GM21423 (cell line): ENCODE measurements at regions not wholly inside any gene's neighbourhood (a gene's known extent, or its start where the extent isn't known, plus 50 kb on each side); places are given as distances from the start of the nearest gene placed in this dataset.

Source experiments
- ATAC-seq: cut with Tn5 transposase; IDR thresholded peaks from one replicate; pipeline ENCODE4 v1.9.1; 2021; ENCODE audit warnings: mild to moderate bottlenecking, moderate library complexity; ENCODE audit not compliant: unreplicated experiment

- no peak for ATAC-seq
Measured at GRCh38 chr1:21347072-21347581, 56.9 kb upstream of the ECE1 start.

DNA sequence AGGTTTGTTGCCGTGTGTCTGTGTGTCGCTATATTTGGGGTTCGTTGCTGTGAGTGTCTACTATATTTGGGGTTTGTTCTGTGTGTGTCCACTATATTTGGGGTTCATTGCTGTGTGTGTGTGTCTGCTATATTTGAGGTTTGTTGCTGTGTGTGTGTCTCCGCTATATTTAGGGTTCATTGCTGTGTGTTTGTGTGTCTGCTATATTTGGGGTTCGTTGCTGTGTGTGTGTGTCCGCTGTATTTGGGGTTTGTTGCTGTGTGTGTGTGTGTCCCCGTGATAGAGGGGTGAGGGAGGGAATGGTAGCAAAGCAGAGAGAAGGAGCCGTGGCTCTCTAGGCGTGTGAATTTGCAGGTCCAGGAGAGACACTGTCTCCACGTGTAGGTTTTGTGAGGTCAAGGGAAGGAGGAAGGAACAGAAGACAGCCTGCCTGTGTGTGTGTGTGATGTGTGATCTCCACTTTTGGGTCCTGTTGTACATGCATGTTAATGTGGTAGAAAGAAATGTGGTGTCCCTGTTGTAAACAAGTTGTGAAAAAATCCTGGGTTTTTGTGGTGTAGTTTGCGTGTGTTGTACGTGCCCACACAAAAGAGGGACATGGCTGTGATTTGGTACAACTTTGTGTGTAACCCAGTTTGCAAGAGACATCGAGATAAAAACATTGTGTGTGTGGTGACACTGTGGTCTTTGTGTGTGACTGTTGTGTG, 56.3 kb upstream of the ECE1 start:
- no peak for ATAC-seq

GRCh38 chr1:21344750-21345443, 54.6 kb upstream of the ECE1 start:
- ATAC-seq = peak; percentile 15

DNA sequence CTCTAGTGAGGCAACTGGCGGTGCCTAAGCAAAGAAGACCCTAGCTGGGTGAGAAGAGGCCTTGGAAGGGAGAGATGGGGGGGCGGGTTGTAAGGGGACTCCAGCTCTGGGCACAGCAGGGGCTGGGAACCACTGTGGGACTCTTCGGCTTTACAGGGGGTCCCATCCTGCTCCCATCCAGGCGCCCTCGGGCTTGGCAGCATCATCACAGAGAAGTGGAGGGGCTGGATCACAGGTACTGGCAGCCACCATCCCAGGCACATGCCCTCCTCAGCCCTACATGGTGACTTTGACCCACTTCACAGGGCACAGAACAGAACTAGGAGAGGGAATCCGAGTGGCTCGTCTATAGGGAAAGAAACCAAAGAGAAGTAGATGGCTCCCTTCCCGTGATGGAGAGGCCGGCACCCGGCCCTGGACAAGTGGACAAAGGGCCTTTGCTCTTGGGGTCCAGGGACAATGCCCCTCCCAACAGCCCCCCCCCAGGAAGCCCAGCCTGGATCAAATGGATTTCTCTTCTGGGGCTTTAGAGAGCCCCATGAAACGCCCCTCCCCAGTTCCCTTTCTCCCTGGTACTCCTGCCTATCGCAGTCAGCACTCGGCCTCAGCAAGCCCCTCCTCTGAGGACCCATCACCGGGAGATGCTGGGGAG, 54.0 kb upstream of the ECE1 start:
- ATAC-seq = no peak

GRCh38 chr1:21342961-21343838, 52.9 kb upstream of the ECE1 start:
- no peak for ATAC-seq

DNA sequence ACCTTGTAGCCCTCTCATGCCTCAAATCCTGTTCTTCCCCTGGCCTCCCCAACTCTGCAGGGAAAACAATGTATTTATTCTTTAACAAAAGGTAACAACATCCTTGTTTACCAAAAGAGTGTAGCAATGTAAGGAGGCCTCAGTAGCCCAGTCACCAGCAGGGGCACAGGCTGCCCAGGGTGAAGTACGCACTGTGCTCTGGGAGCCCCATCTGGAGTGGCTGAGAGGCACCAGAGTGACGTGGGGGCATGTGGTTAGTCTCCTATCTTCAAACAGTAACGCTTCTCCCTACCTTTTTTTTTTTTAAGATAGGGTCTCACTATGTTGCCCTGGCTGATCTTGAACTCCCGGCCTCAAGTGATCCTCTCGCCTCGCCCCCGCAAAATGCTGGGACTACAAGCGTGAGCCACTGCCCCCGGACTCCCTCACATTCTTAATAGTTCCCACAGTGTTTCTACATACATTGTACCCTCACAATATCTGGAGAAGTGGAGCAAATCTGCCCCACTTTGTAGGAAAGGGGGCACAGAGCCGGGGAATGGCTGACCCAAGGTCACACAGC, 51.3 kb upstream of the ECE1 start:
- ATAC-seq = no peak

GRCh38 chr1:21341022-21341421, 50.8 kb upstream of the ECE1 start:
- no peak for ATAC-seq

DNA sequence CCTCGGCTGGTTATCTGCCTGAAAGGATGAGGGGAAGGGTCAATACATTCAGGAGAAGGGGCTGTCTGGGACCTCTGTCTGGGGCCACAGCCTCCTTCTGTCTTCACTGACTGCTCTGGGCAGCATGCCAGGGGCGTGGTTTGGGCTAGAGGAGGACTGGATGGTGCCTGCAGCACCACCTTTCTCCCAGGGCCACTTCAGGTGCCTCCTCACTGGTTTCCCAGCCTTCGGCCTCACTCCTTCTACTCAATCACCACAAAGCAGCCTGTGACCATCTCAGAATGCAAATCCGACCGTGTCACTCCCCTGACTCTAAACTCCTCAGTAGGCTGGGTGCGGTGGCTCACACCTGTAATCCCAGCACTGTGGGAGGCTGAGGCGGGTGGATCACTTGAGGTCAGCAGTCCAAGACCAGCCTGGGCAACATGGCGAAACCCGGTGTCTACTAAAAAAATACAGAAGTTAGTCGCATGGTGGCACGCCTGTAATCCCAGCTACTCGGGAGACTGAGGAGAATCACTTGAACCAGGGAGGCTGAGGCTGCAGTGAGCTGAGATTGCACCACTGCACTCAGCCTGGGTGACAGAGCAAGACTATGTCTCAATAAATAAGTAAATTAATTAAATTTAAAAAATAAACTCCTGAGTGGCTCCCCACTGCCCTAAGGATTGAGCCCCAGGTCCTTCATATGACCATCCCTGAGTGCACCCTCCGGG, 50.1 kb upstream of the ECE1 start:
- ATAC-seq = no peak
